HL-60 (cell line): ENCODE measurements at regions not wholly inside any gene's neighbourhood (a gene's known extent, or its start where the extent isn't known, plus 50 kb on each side); places are given as distances from the start of the nearest gene placed in this dataset.

Source experiments
- CTCF ChIP-seq: IDR thresholded peaks from one replicate; pipeline ENCODE4 v1.5.1; 2011; ENCODE audit warnings: low read length, control low read depth, inconsistent platforms; ENCODE audit not compliant: insufficient read depth
- SPI1 ChIP-seq: IDR thresholded peaks from 2 replicates; pipeline ENCODE4 v1.6.1; 2012; ENCODE audit warnings: low read depth, mild to moderate bottlenecking, borderline replicate concordance

- TF ChIP-seq CTCF = no peak
- no peak for TF ChIP-seq SPI1
These were observed 76.5 kb upstream of the DLX2 start for GRCh38 chr2:172179045-172179701.
